BE2C (cell line): ENCODE measurements at regions not wholly inside any gene's neighbourhood (a gene's known extent, or its start where the extent isn't known, plus 50 kb on each side); places are given as distances from the start of the nearest gene placed in this dataset.
A peak's percentile ranks its signal among the peaks of the same experiment; 100 is the strongest.

ENCODE experiments used
- DNase-seq: peaks from one replicate; pipeline ENCODE4 v3.0.0-alpha.2; 2020
- H3K27me3 ChIP-seq: fragments of 250-450 bp; sonication (Bioruptor Pico); 2 replicates; pipeline ENCODE4 v1.5.1; 2020; ENCODE audit warnings: mild to moderate bottlenecking
- H3K36me3 ChIP-seq: fragments of 250-450 bp; sonication (Bioruptor Pico); 2 replicates; pipeline ENCODE4 v1.5.1; 2020; ENCODE audit warnings: mild to moderate bottlenecking
- H3K4me1 ChIP-seq: fragments of 250-450 bp; sonication (Bioruptor Pico); 2 replicates; pipeline ENCODE4 v1.5.1; 2020
- H3K4me3 ChIP-seq: 2 replicates; pipeline ENCODE4 v1.5.1; 2011; ENCODE audit warnings: low read depth, low read length
- H3K9me3 ChIP-seq: fragments of 250-450 bp; sonication (Bioruptor Pico); 2 replicates; pipeline ENCODE4 v1.5.1; 2020
- CTCF ChIP-seq: IDR thresholded peaks from 2 replicates; pipeline ENCODE4 v1.5.1; 2012; ENCODE audit warnings: mild to moderate bottlenecking, low read depth, low read length

GRCh38 chr16:51388516-51388951 is 237.5 kb upstream of the SALL1 start:
- H3K9me3 ChIP-seq: no peaks in the 10 kb centered on the region; the same call in 1 of the 2 replicates
- no peaks in the 10 kb centered on the region for H3K36me3 ChIP-seq
- DNase-seq: no peak
- H3K27me3 ChIP-seq: no peaks in the 10 kb centered on the region
- no peak for TF ChIP-seq CTCF
- no peaks in the 10 kb centered on the region for H3K4me1 ChIP-seq
- no peak overlapping the region for H3K4me3 ChIP-seq

- no peak for TF ChIP-seq CTCF
- no peak for DNase-seq
- H3K4me1 ChIP-seq: no peaks in the 10 kb centered on the region
- no peaks in the 10 kb centered on the region for H3K36me3 ChIP-seq
- H3K9me3 ChIP-seq: no peaks in the 10 kb centered on the region; the same call in 1 of the 2 replicates
- no peak overlapping the region for H3K4me3 ChIP-seq
- H3K27me3 ChIP-seq: no peaks in the 10 kb centered on the region
Observed at GRCh38 chr16:51383909-51384308, 232.8 kb upstream of the SALL1 start.

- no peak for DNase-seq
- Histone ChIP-seq H3K9me3 (no peaks in the 10 kb centered on the region; the same call in 1 of the 2 replicates), H3K4me1 (no peaks in the 10 kb centered on the region), H3K4me3 (no peak overlapping the region), H3K36me3 (no peaks in the 10 kb centered on the region), H3K27me3 (no peaks in the 10 kb centered on the region)
- TF ChIP-seq CTCF: no peak
Observed at GRCh38 chr16:51382940-51383339, 231.9 kb upstream of the SALL1 start.

GRCh38 chr16:51382211-51382610 is 231.1 kb upstream of the SALL1 start:
- no peak for TF ChIP-seq CTCF
- no peaks in the 10 kb centered on the region for H3K36me3 ChIP-seq
- H3K4me3 ChIP-seq: no peak overlapping the region
- no peak for DNase-seq
- no peaks in the 10 kb centered on the region for H3K4me1 ChIP-seq
- no peaks in the 10 kb centered on the region; the same call in 1 of the 2 replicates for H3K9me3 ChIP-seq
- H3K27me3 ChIP-seq: no peaks in the 10 kb centered on the region

GRCh38 chr16:51376080-51376479 is 225.0 kb upstream of the SALL1 start:
- H3K4me3 ChIP-seq: no peak overlapping the region
- no peaks in the 10 kb centered on the region for H3K9me3 ChIP-seq
- TF ChIP-seq CTCF: peak; percentile 10; the same call in 1 of the 2 replicates

GRCh38 chr16:51374790-51375189 is 223.7 kb upstream of the SALL1 start:
- Histone ChIP-seq H3K27me3 (no peaks in the 10 kb centered on the region), H3K4me3 (no peak overlapping the region), H3K9me3 (no peaks in the 10 kb centered on the region), H3K4me1 (no peaks in the 10 kb centered on the region), H3K36me3 (no peaks in the 10 kb centered on the region)
- no peak for DNase-seq
- no peak for TF ChIP-seq CTCF

More at GRCh38 chr16:51376080-51376479, 225.0 kb upstream of the SALL1 start:
- Histone ChIP-seq H3K4me1 (no peaks in the 10 kb centered on the region), H3K36me3 (no peaks in the 10 kb centered on the region), H3K27me3 (no peaks in the 10 kb centered on the region)
- no peak for DNase-seq
